ENCODE measurements at regions not wholly inside any gene's neighbourhood (a gene's known extent, or its start where the extent isn't known, plus 50 kb on each side); places are given as distances from the start of the nearest gene placed in this dataset.
"Not testable (repeated sequence)": the region's sequence is repeated elsewhere in the genome, so short reads cannot be mapped to it uniquely, and the experiment has no call there.

DNA sequence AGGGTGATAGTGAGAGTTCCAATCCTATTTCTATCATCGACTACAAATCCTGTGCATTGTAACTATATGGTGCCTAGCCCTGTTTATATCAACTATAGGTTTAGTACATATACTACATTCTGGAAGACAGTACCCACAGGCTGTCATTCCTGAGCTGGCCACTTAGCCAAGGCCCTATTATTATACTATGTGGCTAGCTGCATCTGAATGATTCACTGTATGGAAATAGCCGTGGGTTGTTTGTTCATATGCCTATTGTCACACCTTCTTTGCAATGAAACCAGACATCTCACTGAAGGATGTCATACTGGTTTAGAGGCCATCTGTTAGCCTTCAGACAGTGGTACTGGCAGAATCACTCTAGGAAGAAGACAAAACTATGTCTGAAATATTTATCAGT lies 62.3 kb upstream of the FSIP2 start:
- CTCF ChIA-PET = no interaction called here
- no peaks in the 10 kb centered on the region for H3K27me3 ChIP-seq (ENCODE audit: control insufficient read depth in 2 of 2, insufficient read depth in 2 of 2, low read length in 2 of 2)
- H2AFZ ChIP-seq (ENCODE audit: low read depth, low read length) = no peak overlapping the region
- no peaks in the 10 kb centered on the region for H3K9me3 ChIP-seq (replicated peaks; ENCODE audit: control insufficient read depth, insufficient read depth, low read length)
- H3K4me3 ChIP-seq (replicated peaks in 1 of 3; ENCODE audit: insufficient read depth in 1 of 3, low read depth in 1 of 3, low read length in 3 of 3) = no peak overlapping the region
- no peaks in the 10 kb centered on the region for H3K79me2 ChIP-seq (ENCODE audit: control insufficient read depth, insufficient read depth, low read length)
- intact Hi-C loops (cut with micrococcal nuclease) (no loop called here), dilution Hi-C loops (cut with MboI; ENCODE audit: extremely low pct_ligation_motif_present, low sequenced_read_pairs) (no loop called here)
- DNase-seq (ENCODE audit: low read depth, low spot score) = no peak
- no peaks in the 10 kb centered on the region for H3K36me3 ChIP-seq (ENCODE audit: control insufficient read depth in 2 of 2, extremely low read depth in 1 of 2, insufficient read depth in 2 of 2, low read length in 2 of 2)
- POLR2A ChIA-PET = no interaction called here
- TF ChIP-seq, protein P1, sequence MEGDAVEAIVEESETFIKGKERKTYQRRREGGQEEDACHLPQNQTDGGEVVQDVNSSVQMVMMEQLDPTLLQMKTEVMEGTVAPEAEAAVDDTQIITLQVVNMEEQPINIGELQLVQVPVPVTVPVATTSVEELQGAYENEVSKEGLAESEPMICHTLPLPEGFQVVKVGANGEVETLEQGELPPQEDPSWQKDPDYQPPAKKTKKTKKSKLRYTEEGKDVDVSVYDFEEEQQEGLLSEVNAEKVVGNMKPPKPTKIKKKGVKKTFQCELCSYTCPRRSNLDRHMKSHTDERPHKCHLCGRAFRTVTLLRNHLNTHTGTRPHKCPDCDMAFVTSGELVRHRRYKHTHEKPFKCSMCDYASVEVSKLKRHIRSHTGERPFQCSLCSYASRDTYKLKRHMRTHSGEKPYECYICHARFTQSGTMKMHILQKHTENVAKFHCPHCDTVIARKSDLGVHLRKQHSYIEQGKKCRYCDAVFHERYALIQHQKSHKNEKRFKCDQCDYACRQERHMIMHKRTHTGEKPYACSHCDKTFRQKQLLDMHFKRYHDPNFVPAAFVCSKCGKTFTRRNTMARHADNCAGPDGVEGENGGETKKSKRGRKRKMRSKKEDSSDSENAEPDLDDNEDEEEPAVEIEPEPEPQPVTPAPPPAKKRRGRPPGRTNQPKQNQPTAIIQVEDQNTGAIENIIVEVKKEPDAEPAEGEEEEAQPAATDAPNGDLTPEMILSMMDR (IDR thresholded peaks at IDR 0.05; ENCODE audit: extremely low read depth in 1 of 2, insufficient read depth in 1 of 2, low read depth in 1 of 2, low read length in 2 of 2) = no peak
- TF ChIP-seq MYC (IDR thresholded peaks at IDR 0.05; ENCODE audit: low read depth, low read length) (no peak), EZH2 (IDR thresholded peaks at IDR 0.05; ENCODE audit: borderline replicate concordance, low read depth, low read length, severe bottlenecking) (no peak), POLR2A (IDR thresholded peaks at IDR 0.05; ENCODE audit: low read depth, low read length) (no peak), FOS (IDR thresholded peaks at IDR 0.05; ENCODE audit: borderline replicate concordance, insufficient read depth, low read length) (no peak), POLR2AphosphoS5 (IDR thresholded peaks at IDR 0.05; ENCODE audit: insufficient read depth, low read depth, low read length) (no peak), JUN (IDR thresholded peaks at IDR 0.05; ENCODE audit: borderline replicate concordance, insufficient read depth, insufficient read length, low read depth) (no peak), GATA2 (IDR thresholded peaks at IDR 0.05; ENCODE audit: insufficient read depth, insufficient read length, low read depth, low read length) (no peak)
- TF ChIP-seq, protein P2, sequence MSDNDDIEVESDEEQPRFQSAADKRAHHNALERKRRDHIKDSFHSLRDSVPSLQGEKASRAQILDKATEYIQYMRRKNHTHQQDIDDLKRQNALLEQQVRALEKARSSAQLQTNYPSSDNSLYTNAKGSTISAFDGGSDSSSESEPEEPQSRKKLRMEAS (IDR thresholded peaks at IDR 0.05; ENCODE audit: insufficient read depth, insufficient read length) = no peak
- no peak for FAIRE-seq
- no peak overlapping the region for H3K4me2 ChIP-seq (ENCODE audit: insufficient read depth, low read length)
- no peaks in the 10 kb centered on the region for H3K4me1 ChIP-seq (ENCODE audit: control insufficient read depth, extremely low read depth, insufficient read depth, low read length)
- H3K9ac ChIP-seq (replicated peaks; ENCODE audit: extremely low read depth, insufficient read depth, low read length) = no peak overlapping the region
- no TSS peak for BruUV-seq (replicated peaks)
- no peaks in the 10 kb centered on the region for H4K20me1 ChIP-seq (replicated peaks; ENCODE audit: control insufficient read depth, extremely low read depth, insufficient read depth, low read length)
- no peak overlapping the region for H3K27ac ChIP-seq (ENCODE audit: insufficient read depth, low read depth, low read length)
- no peaks in the 10 kb centered on the region for H3K9me1 ChIP-seq (replicated peaks; ENCODE audit: control insufficient read depth, extremely low read depth, insufficient read depth, low read length)

DNA sequence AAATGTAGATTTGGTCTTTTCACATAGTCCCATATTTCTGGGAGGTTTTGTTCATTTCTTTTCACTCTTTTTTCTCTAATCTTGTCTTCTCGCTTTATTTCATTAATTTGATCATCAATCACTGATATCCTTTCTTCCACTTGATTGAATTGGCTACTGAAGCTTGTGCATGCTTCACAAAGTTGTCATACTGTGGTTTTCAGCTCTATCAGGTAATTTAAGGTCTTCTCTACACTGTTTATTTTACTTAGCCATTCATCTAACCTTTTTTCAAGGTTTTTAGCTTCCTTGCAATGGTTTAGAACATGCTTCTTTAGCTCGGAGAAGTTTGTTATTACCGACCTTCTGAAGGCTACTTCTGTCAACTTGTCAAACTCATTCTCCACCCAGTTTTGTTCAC lies 51.6 kb upstream of the FSIP2 start:
- FAIRE-seq; H4K20me1 ChIP-seq (replicated peaks; ENCODE audit: control insufficient read depth, extremely low read depth, insufficient read depth, low read length); H3K4me1 ChIP-seq (ENCODE audit: control insufficient read depth, extremely low read depth, insufficient read depth, low read length); H2AFZ ChIP-seq (ENCODE audit: low read depth, low read length); H3K9me3 ChIP-seq (replicated peaks; ENCODE audit: control insufficient read depth, insufficient read depth, low read length); H3K27ac ChIP-seq (ENCODE audit: insufficient read depth, low read depth, low read length); CTCF ChIA-PET; H3K4me3 ChIP-seq (replicated peaks in 1 of 3; ENCODE audit: insufficient read depth in 1 of 3, low read depth in 1 of 3, low read length in 3 of 3); H3K9me1 ChIP-seq (replicated peaks; ENCODE audit: control insufficient read depth, extremely low read depth, insufficient read depth, low read length); H3K79me2 ChIP-seq (ENCODE audit: control insufficient read depth, insufficient read depth, low read length); DNase-seq (ENCODE audit: low read depth, low spot score); BruUV-seq (replicated peaks); H3K9ac ChIP-seq (replicated peaks; ENCODE audit: extremely low read depth, insufficient read depth, low read length); H3K36me3 ChIP-seq (ENCODE audit: control insufficient read depth in 2 of 2, extremely low read depth in 1 of 2, insufficient read depth in 2 of 2, low read length in 2 of 2); H3K27me3 ChIP-seq (ENCODE audit: control insufficient read depth in 2 of 2, insufficient read depth in 2 of 2, low read length in 2 of 2); intact Hi-C loops (cut with micrococcal nuclease); POLR2A ChIA-PET; dilution Hi-C loops (cut with MboI; ENCODE audit: extremely low pct_ligation_motif_present, low sequenced_read_pairs); H3K4me2 ChIP-seq (ENCODE audit: insufficient read depth, low read length): not testable (repeated sequence)

All from endothelial cell of umbilical vein (primary cell).